GM18502 (cell line): ENCODE measurements at regions not wholly inside any gene's neighbourhood (a gene's known extent, or its start where the extent isn't known, plus 50 kb on each side); places are given as distances from the start of the nearest gene placed in this dataset.

Experiments used
- ATAC-seq: cut with Tn5 transposase; IDR thresholded peaks from one replicate; pipeline ENCODE4 v1.9.1; 2021; ENCODE audit warnings: mild to moderate bottlenecking; ENCODE audit not compliant: unreplicated experiment, poor library complexity

DNA sequence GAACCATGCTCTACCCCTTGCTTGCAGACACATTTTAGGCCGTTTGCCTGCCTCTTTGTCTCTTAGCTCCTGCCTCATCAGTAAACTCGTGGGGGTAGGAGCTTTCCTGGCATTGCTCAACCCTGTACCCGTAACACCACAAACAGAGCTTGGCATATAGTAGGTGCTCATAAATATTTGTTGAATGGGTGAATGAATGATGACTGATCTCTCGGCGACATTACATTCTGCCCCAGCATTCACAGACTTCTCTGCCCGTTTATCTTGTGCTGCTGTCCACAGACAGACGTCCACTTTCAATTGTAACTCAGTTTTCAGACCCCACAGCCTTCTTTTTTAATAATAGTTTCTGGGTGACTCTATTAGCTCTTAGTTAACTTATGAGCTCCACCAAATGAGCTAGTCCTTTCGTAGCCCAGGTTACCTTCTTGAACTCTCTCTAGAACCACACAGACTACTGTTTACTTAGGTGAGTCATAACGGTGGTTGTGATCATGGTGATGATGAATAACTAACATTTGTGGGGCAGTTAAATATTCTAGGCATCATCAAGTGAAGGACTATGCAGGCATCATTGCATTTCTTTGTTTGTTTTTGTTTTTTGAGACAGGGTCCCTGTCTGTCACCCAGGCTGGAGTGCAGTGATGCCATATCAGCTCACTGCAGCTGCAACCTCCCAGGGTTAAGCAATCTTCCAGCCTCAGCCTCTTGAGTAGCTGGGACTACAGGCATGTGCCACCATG is 188.4 kb downstream of the ADAMTS15 start:
- ATAC-seq, result peak; percentile 72

DNA sequence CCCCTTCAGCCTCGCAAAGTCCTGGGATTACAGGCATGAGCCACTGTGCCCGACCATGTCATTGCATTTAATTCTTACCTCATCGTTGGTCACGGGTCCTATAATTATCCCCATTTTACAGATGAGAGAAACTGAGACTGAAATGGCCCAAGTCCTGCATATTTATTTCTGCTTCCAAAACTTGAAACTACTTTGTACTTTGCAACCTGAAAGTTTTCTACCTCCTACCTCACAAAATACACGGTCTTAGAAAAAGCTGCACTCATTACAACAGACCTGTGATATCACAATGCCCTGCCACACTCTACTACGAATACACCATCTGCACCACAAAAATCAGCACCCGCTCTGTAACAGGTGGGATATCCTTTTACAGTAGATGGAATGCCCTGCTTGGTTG is 189.1 kb downstream of the ADAMTS15 start:
- ATAC-seq, result no peak

DNA sequence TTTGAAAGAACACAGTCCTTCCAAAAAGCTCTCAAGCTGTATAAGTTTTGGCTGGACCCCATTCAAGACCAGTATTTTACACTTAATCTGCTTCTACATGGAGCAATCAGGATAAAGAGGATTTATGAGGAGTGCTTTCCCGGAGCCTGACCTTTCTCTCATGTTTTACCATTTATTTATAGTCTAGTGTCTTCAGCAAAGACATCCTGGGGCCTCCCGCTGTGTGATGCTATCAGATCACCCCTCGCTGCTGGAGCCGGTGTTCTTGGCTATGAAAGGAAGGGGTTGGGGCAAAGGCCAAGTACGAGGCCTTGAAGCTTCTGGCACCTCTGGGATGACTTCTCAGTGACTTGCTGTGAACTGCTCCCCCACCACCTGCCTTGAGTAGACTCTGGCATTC is 189.6 kb downstream of the ADAMTS15 start:
- ATAC-seq, result no peak

DNA sequence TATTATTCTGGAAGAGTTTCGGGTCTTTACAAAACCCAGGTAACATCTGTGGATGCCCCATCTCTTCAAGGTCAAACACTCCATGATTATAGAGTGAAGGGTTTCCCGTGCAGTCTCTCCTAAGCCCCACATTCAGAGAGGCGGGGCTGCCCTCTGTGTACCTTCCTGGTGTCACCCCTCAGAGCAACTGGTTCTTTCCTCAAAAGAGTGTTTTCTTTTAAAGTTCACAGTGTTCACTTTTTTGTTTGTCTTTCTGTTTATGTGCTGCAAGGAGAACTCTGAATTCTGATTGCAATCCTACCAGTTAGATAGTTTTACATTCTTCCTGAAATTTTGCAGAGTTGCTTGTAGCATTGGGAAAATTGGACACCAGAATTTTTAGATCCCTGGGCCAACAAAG is 190.2 kb downstream of the ADAMTS15 start:
- ATAC-seq, result no peak

DNA sequence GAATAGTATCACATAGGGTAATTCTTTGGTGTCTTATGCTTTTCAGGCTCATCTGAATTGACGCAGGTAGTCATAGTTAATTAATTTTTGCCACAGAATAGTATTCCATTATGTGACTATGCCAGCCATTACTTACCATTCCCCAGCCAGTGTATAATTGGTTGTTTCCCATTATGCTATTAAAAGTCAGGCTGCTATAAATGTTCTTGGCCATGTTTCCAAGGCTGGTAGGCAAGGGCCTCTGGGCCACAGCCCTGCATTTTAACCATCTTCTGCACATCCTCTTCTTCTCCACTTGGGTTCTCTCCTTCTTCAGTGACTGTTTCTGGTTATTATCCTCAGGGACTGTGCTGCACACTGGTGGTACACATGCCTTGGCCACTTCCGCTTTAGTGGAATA is 190.9 kb downstream of the ADAMTS15 start:
- ATAC-seq, result no peak

DNA sequence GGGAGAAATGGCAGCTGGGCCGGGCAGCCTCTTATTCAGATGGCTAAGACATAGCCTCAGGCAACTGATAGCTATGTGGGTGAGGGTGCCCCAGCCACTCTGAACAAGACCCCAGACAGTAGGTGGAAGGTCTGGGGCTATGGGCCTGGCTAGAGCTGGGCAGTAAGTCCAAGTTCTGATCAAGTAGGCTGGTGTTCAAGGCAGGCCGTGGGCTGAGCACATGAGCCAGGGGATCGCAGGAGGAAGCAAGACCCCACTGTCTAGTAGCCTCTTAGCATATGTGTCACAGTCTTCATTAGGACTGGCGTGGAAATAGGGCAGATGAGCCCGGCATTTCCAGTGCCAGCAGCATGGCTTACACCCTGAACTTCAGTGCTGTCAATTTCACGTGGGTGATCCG is 192.1 kb downstream of the ADAMTS15 start:
- no peak for ATAC-seq

DNA sequence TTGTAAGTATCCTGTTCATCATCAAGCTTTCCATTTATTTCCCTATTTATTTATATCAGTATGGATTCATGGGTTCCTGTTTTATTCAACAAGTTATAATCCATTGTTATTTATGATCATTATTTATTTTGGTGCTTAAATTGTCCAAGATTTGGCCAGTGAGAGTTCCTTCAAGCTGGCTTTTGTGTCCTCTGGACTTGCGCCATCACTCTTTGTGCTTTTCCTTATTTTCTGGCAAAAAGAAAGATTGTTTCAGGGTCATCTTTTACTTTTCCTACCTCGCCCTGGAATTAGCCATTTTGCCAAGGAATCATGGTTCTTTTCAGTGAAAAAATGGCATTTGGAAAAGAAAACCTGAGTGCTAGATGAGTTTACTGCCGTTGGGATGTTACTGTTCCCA is 193.4 kb downstream of the ADAMTS15 start:
- no peak for ATAC-seq

DNA sequence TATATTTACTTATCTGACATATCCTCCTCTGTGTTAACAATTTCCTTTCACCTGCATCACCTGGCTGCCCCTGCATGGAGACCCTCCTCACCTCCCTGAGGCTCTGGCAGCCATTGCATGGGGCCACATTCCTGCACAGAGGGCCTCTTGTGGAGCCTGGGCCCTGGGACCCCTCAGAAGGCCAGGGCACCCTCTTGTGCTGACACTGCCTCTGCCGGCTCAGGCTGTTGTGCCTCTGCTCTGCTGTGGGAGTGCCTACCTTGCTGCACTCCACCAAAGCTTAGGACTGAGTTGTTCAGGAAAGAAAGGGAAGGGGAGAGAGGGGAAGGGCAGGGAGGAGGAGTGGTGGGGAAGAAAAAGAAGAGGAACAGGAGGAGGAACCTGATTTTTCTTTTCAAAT is 194.5 kb downstream of the ADAMTS15 start:
- ATAC-seq, result no peak

DNA sequence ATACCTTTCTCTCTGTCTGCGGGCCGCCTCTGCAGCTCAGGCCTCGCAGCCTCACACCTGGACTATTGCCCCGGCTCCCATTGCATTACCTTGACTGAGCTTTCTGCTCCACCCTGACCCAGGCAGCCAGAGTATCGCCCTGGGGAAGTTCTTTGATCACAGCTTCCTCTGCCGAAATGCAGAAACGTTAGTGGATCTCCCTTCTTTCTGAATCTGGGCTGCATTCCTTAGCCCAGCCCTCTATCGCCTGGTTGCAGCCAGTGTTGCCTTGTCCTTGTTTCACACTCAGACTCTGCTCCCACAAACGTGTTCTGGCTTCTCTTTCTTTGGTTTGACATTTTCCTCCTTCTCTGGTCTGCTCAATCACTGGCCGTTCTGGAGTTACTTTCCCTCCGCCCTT is 195.7 kb downstream of the ADAMTS15 start:
- ATAC-seq, result no peak

DNA sequence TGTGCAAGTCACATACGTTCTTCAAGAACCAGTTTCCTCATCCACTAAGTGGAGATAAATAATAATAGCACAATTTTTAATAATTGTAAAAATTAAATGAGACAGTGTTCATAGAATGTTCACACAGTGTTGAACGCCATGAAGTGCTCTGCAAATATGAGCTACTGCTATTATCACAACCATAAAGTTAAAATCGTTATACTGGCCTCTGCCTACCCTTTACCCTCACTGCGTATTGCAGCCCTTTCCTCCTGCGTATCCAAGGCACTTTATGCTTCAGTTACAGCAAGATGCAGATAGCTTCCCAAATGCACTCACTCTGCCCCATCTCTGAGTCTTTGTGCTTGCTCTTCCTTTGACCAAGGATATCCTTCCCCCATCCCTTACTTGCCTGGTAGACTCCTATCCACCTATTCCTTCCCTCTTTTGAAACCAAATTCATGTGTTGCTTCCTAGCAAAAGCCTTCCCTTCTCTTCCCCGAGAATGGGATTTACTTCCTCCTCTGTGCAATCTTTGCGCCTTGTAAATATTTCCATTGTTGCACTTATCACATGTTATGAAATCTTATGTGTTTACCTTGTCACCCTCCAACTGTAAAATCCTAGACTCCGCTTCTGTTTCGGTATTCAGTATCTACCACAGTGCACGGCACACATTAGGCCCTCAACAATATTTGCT is 196.9 kb downstream of the ADAMTS15 start:
- no peak for ATAC-seq

DNA sequence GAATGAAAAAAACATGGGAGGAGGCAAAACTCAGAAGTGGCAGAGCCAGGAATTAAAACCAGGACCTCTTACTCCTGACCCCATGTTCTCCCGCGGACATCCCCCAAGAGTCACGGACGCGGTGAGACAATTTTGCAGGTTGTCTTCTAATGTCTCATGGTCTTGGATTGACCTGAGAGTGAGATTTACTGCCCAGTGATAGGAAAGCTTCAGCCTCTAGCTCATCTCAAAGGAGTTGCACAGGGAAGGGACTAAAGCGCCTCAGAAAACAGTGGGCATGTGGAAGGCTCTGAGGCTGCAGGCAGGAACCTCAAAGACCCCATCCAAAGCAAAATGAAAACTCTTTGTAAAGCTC is 197.4 kb downstream of the ADAMTS15 start:
- ATAC-seq, result no peak

DNA sequence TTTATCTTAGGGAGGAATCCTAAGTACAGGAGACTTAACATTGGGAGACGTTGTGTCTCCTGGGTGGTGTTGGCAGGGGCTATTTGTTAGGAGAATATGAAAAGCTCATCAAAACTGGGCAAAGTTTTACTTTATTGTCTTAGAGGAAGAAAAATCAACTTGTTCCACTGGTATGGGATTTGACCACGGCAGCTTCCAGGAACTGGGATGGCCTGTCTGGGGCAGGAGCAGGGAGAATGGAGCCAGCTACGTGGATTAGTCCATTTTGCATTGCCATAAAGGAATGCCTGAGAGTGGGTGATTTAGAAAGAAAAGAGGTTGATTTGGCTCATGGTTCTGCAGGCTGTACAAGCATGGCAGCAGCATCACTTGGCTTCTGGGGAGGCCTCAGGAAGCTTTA is 198.4 kb downstream of the ADAMTS15 start:
- no peak for ATAC-seq

DNA sequence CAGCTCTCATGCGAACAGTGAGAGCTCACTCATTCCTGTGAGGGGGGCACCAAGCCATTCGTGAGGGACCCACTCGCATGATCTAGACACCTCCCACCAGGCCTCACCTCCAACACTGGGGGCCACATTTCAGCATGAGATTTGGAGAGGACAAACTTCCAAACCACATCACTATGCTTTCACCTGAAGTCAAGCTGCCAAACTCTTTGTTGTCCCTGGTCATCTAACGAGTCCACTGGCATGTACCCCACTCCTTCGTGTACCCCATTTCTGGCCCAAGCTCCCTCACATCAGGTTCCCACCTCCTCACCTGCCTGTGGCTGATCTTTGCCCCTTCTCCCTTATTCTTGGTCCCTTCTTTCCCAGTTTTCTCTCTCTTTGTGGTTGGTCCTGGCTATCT is 198.9 kb downstream of the ADAMTS15 start:
- no peak for ATAC-seq

DNA sequence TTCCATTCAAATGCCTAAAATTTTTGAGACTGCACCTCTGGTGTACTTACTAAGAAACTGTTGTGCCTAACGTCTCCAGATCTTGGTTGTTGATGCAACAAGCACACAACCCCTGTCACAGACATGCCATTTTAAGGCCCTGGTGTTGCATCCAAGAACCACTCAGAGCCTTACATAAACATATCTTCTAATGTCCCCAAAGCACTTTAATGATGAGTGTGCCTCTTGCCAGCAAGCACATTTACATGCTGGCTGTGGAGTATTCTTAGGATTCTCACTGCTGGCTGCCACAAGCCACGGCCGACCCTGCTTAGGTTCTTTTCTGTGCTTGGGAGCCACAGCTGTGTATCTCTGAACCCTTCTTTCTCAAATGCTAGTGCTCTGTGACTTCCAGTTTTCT is 201.4 kb downstream of the ADAMTS15 start:
- no peak for ATAC-seq

DNA sequence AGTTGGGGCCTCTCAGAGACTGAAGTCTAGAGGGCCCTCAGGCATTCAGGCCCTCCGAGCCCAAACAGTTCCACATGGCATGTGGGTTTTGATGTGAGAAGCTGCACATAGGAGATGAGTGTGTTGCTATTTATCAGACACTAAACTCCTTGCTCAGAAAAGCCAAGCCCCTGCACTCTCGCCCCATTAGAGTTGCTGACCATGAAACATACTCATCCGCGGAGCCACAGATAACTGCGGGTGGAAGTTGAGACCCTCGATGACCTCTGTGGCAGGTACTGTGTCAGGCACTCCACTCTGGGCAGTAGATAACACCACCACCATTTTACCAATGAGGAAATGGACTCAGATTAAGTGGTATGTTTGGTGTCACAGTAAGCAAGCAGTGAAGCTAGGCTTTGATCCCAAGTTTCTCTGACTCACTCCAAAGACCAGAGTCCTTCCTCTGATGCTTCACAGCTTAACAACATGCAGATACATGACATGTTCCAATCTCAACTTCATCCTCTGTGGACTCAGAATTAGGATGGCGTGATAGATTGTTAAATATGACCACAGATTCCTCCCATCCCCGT is 202.1 kb downstream of the ADAMTS15 start:
- ATAC-seq, result no peak

DNA sequence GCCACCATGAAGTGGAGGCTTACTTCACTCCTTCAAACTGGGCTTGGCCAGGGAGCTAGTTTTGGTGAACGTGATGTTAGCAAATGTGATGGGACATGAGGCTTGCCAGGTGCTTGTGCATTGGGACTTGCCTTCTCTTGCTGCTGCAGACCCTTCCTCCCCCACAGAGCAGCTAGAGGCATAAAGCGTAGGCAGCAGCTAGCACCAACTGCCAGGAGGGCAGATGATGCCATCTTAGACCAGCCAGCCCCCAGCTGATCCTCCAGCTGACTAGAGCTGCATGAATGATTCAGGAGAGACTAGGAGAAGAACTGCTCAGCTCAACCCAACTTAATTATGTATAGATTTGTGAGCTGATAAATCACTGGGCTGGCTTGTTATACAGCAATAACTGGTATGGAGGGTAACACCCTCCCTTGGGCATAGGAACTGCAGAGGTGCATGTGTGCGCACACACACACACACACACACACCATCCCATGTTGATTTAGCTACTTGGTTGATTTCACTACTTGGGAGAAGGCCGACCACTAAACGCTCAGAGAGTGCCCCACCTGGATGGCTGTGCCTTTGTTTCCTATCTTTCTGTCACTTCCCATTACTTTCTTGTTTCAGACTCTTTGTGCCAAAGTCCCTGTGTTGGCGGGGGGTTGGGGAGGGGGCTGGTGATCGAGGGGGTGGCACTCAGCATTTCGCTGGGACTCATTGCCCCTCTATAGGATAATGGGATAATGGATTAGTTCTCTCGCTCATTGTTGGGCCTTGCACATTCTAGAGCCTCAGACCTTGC is 202.8 kb downstream of the ADAMTS15 start:
- no peak for ATAC-seq

DNA sequence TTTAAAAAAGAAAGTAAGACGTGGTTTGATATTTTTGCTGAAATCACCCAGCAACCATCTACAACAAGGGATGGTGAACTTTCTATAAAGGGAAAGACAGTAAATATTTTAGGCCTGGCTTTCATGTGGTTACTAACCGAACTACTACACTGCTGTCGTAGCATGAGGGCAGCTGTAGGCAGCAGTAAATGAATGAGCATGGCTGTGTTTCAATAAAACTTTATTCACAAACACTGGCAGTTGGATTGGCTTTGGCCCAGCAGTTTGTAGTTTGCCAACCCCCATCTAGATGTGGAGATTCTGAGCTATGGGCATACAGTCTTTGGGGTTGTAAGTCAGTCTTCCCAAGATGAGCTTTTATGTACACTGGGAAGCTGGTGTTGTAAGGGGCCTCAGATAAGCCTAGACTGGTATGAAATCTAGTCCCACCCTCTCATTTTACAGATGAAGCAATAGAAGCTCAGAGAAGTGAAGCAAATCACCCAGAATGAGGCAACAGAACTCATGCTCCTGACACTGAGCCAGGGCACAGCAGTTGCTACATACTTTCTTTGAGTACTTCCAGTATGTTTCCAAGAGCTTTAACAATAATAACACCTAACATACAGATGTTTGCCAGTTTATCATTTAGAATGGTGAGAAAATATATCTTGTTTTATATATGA is 204.4 kb downstream of the ADAMTS15 start:
- no peak for ATAC-seq

DNA sequence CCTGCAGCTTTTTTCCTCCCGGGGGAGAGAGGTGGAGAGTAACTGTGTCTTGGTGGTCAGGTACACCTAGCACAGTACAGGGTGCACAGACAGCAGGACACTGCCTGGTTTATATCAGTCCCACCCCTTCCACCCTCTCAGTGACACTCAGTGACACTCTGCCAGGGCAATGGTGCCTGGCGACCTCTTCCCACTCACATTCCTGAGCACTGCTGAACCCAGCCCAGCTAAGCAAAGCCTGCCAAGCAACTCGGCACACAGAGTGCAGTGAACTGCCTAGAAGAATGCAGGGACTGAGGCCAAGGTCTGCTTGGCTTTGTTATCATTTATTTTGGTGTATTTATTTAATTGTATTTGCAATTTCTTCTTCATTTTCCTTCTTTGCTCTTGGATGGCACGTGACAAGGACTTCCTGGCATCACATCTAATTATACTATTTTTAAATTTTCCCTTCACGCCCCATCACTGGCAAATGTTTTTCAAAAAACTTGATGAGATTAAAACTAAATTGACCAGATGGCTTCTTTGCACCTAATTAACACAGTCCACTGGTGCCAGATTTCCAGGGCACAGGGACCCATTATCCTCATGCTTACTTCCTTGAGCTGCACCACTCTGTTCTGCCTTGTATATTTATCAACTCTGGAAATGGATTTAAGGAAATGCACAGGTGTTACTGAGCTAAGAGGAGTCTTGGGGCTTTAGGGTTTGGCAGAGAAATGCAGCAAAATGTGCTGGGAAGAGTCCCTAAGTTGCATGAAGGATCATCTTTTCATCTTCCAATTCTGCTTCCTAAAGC is 205.6 kb downstream of the ADAMTS15 start:
- no peak for ATAC-seq

DNA sequence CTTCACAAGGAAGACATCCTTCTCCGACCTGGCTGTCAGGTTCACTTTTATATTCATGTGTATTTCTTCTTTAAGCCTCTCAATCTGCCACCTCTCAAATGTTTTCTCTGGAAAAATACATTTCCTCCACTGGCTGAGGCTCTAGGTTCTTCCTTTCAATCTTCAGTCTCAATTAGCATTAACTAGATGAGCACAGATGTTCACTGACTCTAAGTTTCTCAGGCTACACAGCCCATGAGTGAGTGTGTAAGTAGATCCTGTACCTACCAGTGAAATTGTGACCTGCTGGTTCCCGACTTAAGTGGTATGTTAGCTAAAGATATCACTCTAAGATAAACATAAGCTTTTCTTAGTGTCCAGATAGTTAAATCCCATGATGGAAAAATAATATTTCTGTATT is 206.9 kb downstream of the ADAMTS15 start:
- ATAC-seq, result no peak

DNA sequence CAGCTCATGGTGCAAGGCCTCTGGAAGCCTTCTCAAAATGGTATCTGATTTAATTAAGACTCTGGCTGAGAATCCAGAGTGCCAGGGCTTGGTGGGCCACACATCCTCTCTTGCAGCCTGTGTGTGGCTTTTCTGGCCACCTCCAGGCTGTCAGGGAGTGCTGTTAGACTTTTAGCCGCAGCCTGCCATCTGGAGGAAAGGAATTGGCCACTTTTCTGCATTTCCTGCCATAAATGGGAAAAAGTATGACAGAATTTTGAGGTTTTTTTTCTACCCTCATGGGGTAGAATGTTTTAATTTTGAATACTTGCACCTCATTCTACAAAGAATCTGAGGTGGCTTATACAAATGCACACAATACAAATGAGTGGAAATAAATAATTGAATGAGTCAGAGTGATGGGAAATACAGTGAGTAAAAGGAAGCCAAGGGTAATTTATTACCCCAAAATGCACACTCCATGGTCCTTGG is 218.4 kb downstream of the ADAMTS15 start:
- no peak for ATAC-seq
